H1 (cell line): ENCODE measurements at regions not wholly inside any gene's neighbourhood (a gene's known extent, or its start where the extent isn't known, plus 50 kb on each side); places are given as distances from the start of the nearest gene placed in this dataset.
A peak's percentile ranks its signal among the peaks of the same experiment; 100 is the strongest.

Experiments used
- CTCF ChIA-PET: fragments of 300-600 bp; sonication (Branson Sonifier 250); formaldehyde crosslinking; loops from one replicate; lab custom pipeline; 2021; ENCODE audit not compliant: partially characterized antibody; lab: Charles Lee
- POLR2A ChIA-PET: fragments of 300-600 bp; sonication (Branson Sonifier 250); formaldehyde crosslinking; loops from one replicate; lab custom pipeline; 2021; ENCODE audit warnings: inconsistent platforms; ENCODE audit not compliant: partially characterized antibody; lab: Charles Lee
- DNase-seq, 2 experiments: peaks; one replicate each; pipeline versions ENCODE4 v3.0.0 to v3.0.0-alpha.2; 2010 to 2022; ENCODE audit warnings: low spot score in 2 of 2, low read depth in 1 of 2, mixed read lengths in 1 of 2
- FAIRE-seq: peaks from 2 replicates; lab custom pipeline; 2011; peaks lifted over from hg19 to GRCh38; lab: Jason Lieb, UNC
- H2AFZ ChIP-seq: 2 replicates; pipeline ENCODE4 v1.8.1; 2012; ENCODE audit warnings: low read length, inconsistent platforms
- H2AK5ac ChIP-seq: 2 replicates; pipeline ENCODE4 v1.6.1; 2013; ENCODE audit warnings: low read depth, low read length
- H2BK120ac ChIP-seq: replicated peaks from 2 replicates; pipeline ENCODE3; 2013; ENCODE audit warnings: low read depth, low read length, inconsistent platforms
- H2BK12ac ChIP-seq: 2 replicates; pipeline ENCODE4 v1.6.1; 2013; ENCODE audit warnings: low read depth, low read length
- H2BK15ac ChIP-seq: 2 replicates; pipeline ENCODE4 v1.6.1; 2013; ENCODE audit warnings: low read length
- H2BK20ac ChIP-seq: 2 replicates; pipeline ENCODE4 v1.6.1; 2013; ENCODE audit warnings: low read length
- H2BK5ac ChIP-seq: 2 replicates; pipeline ENCODE4 v1.6.1; 2013; ENCODE audit warnings: low read depth, low read length
- H3K14ac ChIP-seq: 2 replicates; pipeline ENCODE4 v1.6.1; 2013; ENCODE audit warnings: inconsistent platforms; ENCODE audit not compliant: insufficient read length
- H3K18ac ChIP-seq: 2 replicates; pipeline ENCODE4 v1.6.1; 2013; ENCODE audit warnings: low read length; ENCODE audit errors: extremely low read depth
- H3K23ac ChIP-seq: 2 replicates; pipeline ENCODE4 v1.6.1; 2013; ENCODE audit warnings: inconsistent platforms; ENCODE audit not compliant: insufficient read length
- H3K23me2 ChIP-seq: 2 replicates; pipeline ENCODE4 v1.6.1; 2013; ENCODE audit warnings: low read depth, low read length
- H3K27ac ChIP-seq: 2 replicates; pipeline ENCODE4 v1.6.1; 2011; ENCODE audit warnings: low read depth, low read length, inconsistent platforms
- H3K27me3 ChIP-seq, 4 experiments: replicated peaks in 1 of 4; 1 replicate in 1 of 4; 2 replicates in 3 of 4; pipeline versions ENCODE4 v1.6.1 to v1.8.1; 2011 to 2013; ENCODE audit warnings: low read length in 3 of 4, mild to moderate bottlenecking in 3 of 4, inconsistent platforms in 2 of 4, mixed read lengths in 2 of 4, moderate library complexity in 1 of 4; ENCODE audit not compliant: control insufficient read depth in 3 of 4, insufficient read depth in 3 of 4; ENCODE audit errors: extremely low read depth in 1 of 4
- H3K36me3 ChIP-seq, 4 experiments: 2 replicates each; pipeline versions ENCODE4 v1.6.1 to v1.8.1; 2011 to 2013; ENCODE audit warnings: mild to moderate bottlenecking in 4 of 4, low read length in 3 of 4, moderate library complexity in 2 of 4, control low read depth in 1 of 4, inconsistent platforms in 1 of 4; ENCODE audit not compliant: insufficient read depth in 4 of 4, control insufficient read depth in 2 of 4
- H3K4ac ChIP-seq: replicated peaks from 2 replicates; pipeline ENCODE3; 2013; ENCODE audit warnings: low read length, low read depth, mixed read lengths, inconsistent platforms; ENCODE audit not compliant: insufficient read length
- H3K4me1 ChIP-seq, 4 experiments: replicated peaks in 1 of 4; 1 replicate in 1 of 4; 2 replicates in 3 of 4; pipeline versions ENCODE4 v1.6.1 to v1.8.1; 2011 to 2013; ENCODE audit warnings: low read length in 3 of 4, inconsistent platforms in 2 of 4, mixed read lengths in 1 of 4; ENCODE audit not compliant: insufficient read depth in 4 of 4, control insufficient read depth in 3 of 4
- H3K4me2 ChIP-seq, 2 experiments: 2 replicates each; pipeline versions ENCODE4 v1.6.1 to v1.8.1; 2011 to 2013; ENCODE audit warnings: low read depth in 2 of 2, low read length in 2 of 2, control low read depth in 1 of 2, inconsistent platforms in 1 of 2, mild to moderate bottlenecking in 1 of 2; ENCODE audit not compliant: insufficient read depth in 1 of 2
- H3K4me3 ChIP-seq, 4 experiments: fragments of 200-600, 300-600 bp in 1 of 4; sonication (generic), shearing (Covaris generic), sonication (Bioruptor Twin) in 1 of 4; 2 replicates each; pipeline versions ENCODE4 v1.5.1 to v1.8.1; 2011 to 2016; ENCODE audit warnings: low read length in 4 of 4, low read depth in 3 of 4, control low read depth in 2 of 4, inconsistent platforms in 2 of 4, mild to moderate bottlenecking in 2 of 4, mixed read lengths in 1 of 4, moderate library complexity in 1 of 4; ENCODE audit not compliant: insufficient read depth in 2 of 4; ENCODE audit errors: extremely low read depth in 1 of 4
- H3K56ac ChIP-seq: replicated peaks from 2 replicates; pipeline ENCODE3; 2013; ENCODE audit warnings: low read depth, mild to moderate bottlenecking, mixed read lengths, low read length, inconsistent platforms; ENCODE audit not compliant: insufficient read length
- H3K79me1 ChIP-seq: 2 replicates; pipeline ENCODE4 v1.6.1; 2013; ENCODE audit warnings: low read depth, low read length, control low read depth
- H3K79me2 ChIP-seq, 2 experiments: 2 replicates each; pipeline versions ENCODE4 v1.6.1 to v1.8.1; 2012 to 2013; ENCODE audit warnings: low read length in 2 of 2, mild to moderate bottlenecking in 2 of 2, inconsistent platforms in 1 of 2; ENCODE audit not compliant: insufficient read depth in 2 of 2, control insufficient read depth in 1 of 2
- H3K9ac ChIP-seq, 4 experiments: replicated peaks in 1 of 4; 1 replicate in 1 of 4; 2 replicates in 3 of 4; pipeline versions ENCODE4 v1.6.1 to v1.8.1; 2011 to 2013; ENCODE audit warnings: low read depth in 3 of 4, low read length in 3 of 4, control low read depth in 2 of 4, mild to moderate bottlenecking in 2 of 4, moderate library complexity in 2 of 4, inconsistent platforms in 1 of 4; ENCODE audit errors: extremely low read depth in 1 of 4
- H3K9me3 ChIP-seq, 2 experiments: 2 replicates each; pipeline versions ENCODE4 v1.6.1 to v1.8.1; 2012 to 2013; ENCODE audit warnings: mild to moderate bottlenecking in 2 of 2, moderate library complexity in 2 of 2, control low read depth in 1 of 2, inconsistent platforms in 1 of 2, low read depth in 1 of 2, low read length in 1 of 2, mixed read lengths in 1 of 2; ENCODE audit not compliant: insufficient read depth in 2 of 2
- H4K20me1 ChIP-seq, 2 experiments: replicated peaks in 1 of 2; 2 replicates each; pipeline versions ENCODE3 to v1.8.1; 2011 to 2013; ENCODE audit warnings: inconsistent platforms in 2 of 2, low read length in 2 of 2, mild to moderate bottlenecking in 1 of 2; ENCODE audit not compliant: insufficient read depth in 2 of 2, control insufficient read depth in 1 of 2
- H4K5ac ChIP-seq: 2 replicates; pipeline ENCODE4 v1.6.1; 2013; ENCODE audit warnings: low read length, low read depth, mixed read lengths, inconsistent platforms; ENCODE audit not compliant: insufficient read length
- H4K8ac ChIP-seq: 2 replicates; pipeline ENCODE4 v1.8.0; 2013; ENCODE audit warnings: mild to moderate bottlenecking, moderate library complexity, low read length, inconsistent platforms; ENCODE audit not compliant: insufficient read depth; ENCODE audit errors: extremely low read depth
- H4K91ac ChIP-seq: replicated peaks from 2 replicates; pipeline ENCODE3; 2013; ENCODE audit warnings: low read length, mixed read lengths, inconsistent platforms; ENCODE audit not compliant: insufficient read length
- BRCA1 ChIP-seq: IDR thresholded peaks from 2 replicates; pipeline ENCODE4 v1.6.1; 2012; ENCODE audit warnings: low read depth, low read length, improper control_type of control experiment
- CBX8 ChIP-seq: fragments of 300-800, 300-1000 bp; sonication (generic); IDR thresholded peaks from 2 replicates; pipeline ENCODE4 v1.7.1; 2016; ENCODE audit warnings: low read depth, low read length, borderline replicate concordance
- CTBP2 ChIP-seq: IDR thresholded peaks from 2 replicates; pipeline ENCODE4 v1.7.0; 2011; ENCODE audit warnings: borderline replicate concordance, mild to moderate bottlenecking, moderate library complexity, mixed read lengths, low read length; ENCODE audit not compliant: insufficient read depth, insufficient read length
- HDAC6 ChIP-seq: IDR thresholded peaks from one replicate; pipeline ENCODE4 v1.7.1; 2012; ENCODE audit warnings: low read depth, mild to moderate bottlenecking, inconsistent platforms, low read length, moderate library complexity
- JUND ChIP-seq: IDR thresholded peaks from 2 replicates; pipeline ENCODE4 v1.6.1; 2011; ENCODE audit warnings: mild to moderate bottlenecking, improper control_type of control experiment, low read length
- NRF1 ChIP-seq: IDR thresholded peaks from 2 replicates; pipeline ENCODE4 v1.6.1; 2011; ENCODE audit warnings: mild to moderate bottlenecking, low read depth, low read length, improper control_type of control experiment
- POU5F1 ChIP-seq: IDR thresholded peaks from 2 replicates; pipeline ENCODE4 v1.6.1; 2011; ENCODE audit warnings: low read depth, mild to moderate bottlenecking, low read length, moderate library complexity
- RAD21 ChIP-seq, 2 experiments: IDR thresholded peaks in 1 of 2; conservative IDR thresholded peaks in 1 of 2; 2 replicates each; pipeline ENCODE4 v1.6.1; 2011; ENCODE audit warnings: low read depth in 2 of 2, low read length in 2 of 2, improper control_type of control experiment in 1 of 2, inconsistent platforms in 1 of 2, mild to moderate bottlenecking in 1 of 2, moderate library complexity in 1 of 2
- SAP30 ChIP-seq: fragments of 300-600 bp; sonication (generic); IDR thresholded peaks from 2 replicates; pipeline ENCODE4 v1.7.1; 2012; ENCODE audit warnings: low read length, moderate library complexity, mild to moderate bottlenecking, inconsistent platforms; ENCODE audit not compliant: insufficient read depth, insufficient replicate concordance
- WGBS, 2 experiments: shearing (Covaris generic) in 1 of 2; methylation state at CpG; one replicate each; pipeline versions ENCODE4 v1.1.6 to v1.1.7; 2013 to 2015; ENCODE audit warnings: low lambda C conversion rate in 2 of 2, mixed read lengths in 2 of 2, inconsistent platforms in 1 of 2, low coverage in 1 of 2, missing lambda C conversion rate in 1 of 2; ENCODE audit not compliant: insufficient replicate concordance in 2 of 2, insufficient coverage in 1 of 2, insufficient read length in 1 of 2; ENCODE audit errors: extremely low coverage in 1 of 2, missing lambda C conversion rate in 1 of 2; 5-methylcytosine and 5-hydroxymethylcytosine counted together
- TF ChIP-seq, protein P1 (sequence below), 3 experiments: IDR thresholded peaks; 1 replicate in 2 of 3; 2 replicates in 1 of 3; pipeline versions ENCODE4 v1.5.1 to v1.6.1; 2011; ENCODE audit warnings: low read length in 3 of 3, mild to moderate bottlenecking in 3 of 3, inconsistent platforms in 2 of 3, low read depth in 1 of 3, moderate library complexity in 1 of 3; ENCODE audit not compliant: insufficient read depth in 1 of 3; ENCODE audit errors: control extremely low read depth in 1 of 3

DNA sequence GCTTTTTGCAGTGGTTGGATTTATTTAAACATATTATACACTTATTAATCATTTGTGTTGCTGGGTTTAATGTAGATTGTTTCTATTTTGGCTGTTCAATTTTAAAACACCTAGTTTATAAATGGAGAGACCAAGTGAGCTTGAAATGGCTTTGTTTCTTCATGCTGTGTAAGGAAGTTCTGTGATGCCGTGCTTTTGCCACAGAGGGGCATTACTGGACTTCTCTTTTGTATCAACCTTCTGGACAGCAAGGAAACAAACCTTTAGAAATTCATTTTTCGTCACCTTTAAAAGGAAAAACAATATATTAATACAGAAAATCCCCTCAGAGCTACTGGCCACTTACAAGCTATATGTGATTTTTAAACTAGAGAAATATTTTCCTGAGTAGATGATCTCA, 81.9 kb downstream of the DMRTA1 start:
- H2BK20ac ChIP-seq = no peak overlapping the region
- no peak overlapping the region for H3K4ac ChIP-seq
- 88% methylated on average over 2 of the region's 2 CpGs; no CpG with 5 or more reads in 1 of the 2 experiments for WGBS, 2 experiments
- H2BK12ac ChIP-seq = no peak overlapping the region
- H4K91ac ChIP-seq = no peak overlapping the region
- no peak overlapping the region for H3K14ac ChIP-seq
- H3K4me3 ChIP-seq = no peak overlapping the region
- no peak overlapping the region for H3K9ac ChIP-seq
- peaks cover 1% of the 10 kb centered on the region; the same call in 1 of the 2 replicates for H3K23me2 ChIP-seq
- H3K23ac ChIP-seq = no peak overlapping the region
- peak; percentile 42 for FAIRE-seq
- no peak overlapping the region for H3K18ac ChIP-seq
- no peak overlapping the region for H3K56ac ChIP-seq
- H3K27ac ChIP-seq = no peak overlapping the region
- CTCF ChIA-PET = interaction anchor here (0.5 to 2.4 kb wide), 14 partner anchors 10 to 646 kb away, joined by 3 to 10 read pairs (median 4); no protein-coding TSS in a partner anchor
- H3K79me1 ChIP-seq = no peaks in the 10 kb centered on the region
- no peak overlapping the region for H3K4me2 ChIP-seq
- TF ChIP-seq HDAC6 (no peak), CTBP2 (no peak), BRCA1 (no peak), NRF1 (no peak), RAD21 (IDR thresholded peaks at IDR 0.05 in 1 of 2, conservative IDR thresholded peaks at IDR 0.05 in 1 of 2; ENCODE audit: low read depth in 2 of 2, low read length in 2 of 2) (peak; percentile 75 to 77), JUND (no peak), CBX8 (no peak), SAP30 (no peak), POU5F1 (no peak)
- TF ChIP-seq, protein P1, sequence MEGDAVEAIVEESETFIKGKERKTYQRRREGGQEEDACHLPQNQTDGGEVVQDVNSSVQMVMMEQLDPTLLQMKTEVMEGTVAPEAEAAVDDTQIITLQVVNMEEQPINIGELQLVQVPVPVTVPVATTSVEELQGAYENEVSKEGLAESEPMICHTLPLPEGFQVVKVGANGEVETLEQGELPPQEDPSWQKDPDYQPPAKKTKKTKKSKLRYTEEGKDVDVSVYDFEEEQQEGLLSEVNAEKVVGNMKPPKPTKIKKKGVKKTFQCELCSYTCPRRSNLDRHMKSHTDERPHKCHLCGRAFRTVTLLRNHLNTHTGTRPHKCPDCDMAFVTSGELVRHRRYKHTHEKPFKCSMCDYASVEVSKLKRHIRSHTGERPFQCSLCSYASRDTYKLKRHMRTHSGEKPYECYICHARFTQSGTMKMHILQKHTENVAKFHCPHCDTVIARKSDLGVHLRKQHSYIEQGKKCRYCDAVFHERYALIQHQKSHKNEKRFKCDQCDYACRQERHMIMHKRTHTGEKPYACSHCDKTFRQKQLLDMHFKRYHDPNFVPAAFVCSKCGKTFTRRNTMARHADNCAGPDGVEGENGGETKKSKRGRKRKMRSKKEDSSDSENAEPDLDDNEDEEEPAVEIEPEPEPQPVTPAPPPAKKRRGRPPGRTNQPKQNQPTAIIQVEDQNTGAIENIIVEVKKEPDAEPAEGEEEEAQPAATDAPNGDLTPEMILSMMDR (IDR thresholded peaks at IDR 0.05; ENCODE audit: control extremely low read depth in 1 of 3, insufficient read depth in 1 of 3, low read depth in 1 of 3, low read length in 3 of 3) = peak in 2 of 3 experiments; percentile 33 to 41; a peak in 3 of 4 replicates
- no peak overlapping the region for H2BK5ac ChIP-seq
- no peaks in the 10 kb centered on the region for H4K20me1 ChIP-seq
- POLR2A ChIA-PET = no interaction called here
- H4K5ac ChIP-seq = no peak overlapping the region
- H2BK120ac ChIP-seq = no peak overlapping the region
- no peak overlapping the region for H2AFZ ChIP-seq
- H2AK5ac ChIP-seq = no peak overlapping the region
- H3K27me3 ChIP-seq = no peaks in the 10 kb centered on the region
- no peaks in the 10 kb centered on the region for H3K79me2 ChIP-seq
- H3K4me1 ChIP-seq = no peaks in the 10 kb centered on the region
- H2BK15ac ChIP-seq = no peak overlapping the region
- no peak for DNase-seq
- H3K9me3 ChIP-seq = no peaks in the 10 kb centered on the region
- no peak overlapping the region for H4K8ac ChIP-seq
- no peaks in the 10 kb centered on the region for H3K36me3 ChIP-seq
